ENCODE measurements at regions not wholly inside any gene's neighbourhood (a gene's known extent, or its start where the extent isn't known, plus 50 kb on each side); places are given as distances from the start of the nearest gene placed in this dataset.

- no peak for DNase-seq
These were observed 55.4 kb upstream of the SCEL start for GRCh38 chr13:77480066-77480465.

- no peak for DNase-seq
These were observed 56.2 kb upstream of the SCEL start for GRCh38 chr13:77479326-77479725.

GRCh38 chr13:77477299-77477848, 58.1 kb upstream of the SCEL start:
- peak; percentile 2 for DNase-seq

- DNase-seq: no peak
These were observed 59.0 kb upstream of the SCEL start for GRCh38 chr13:77476456-77476855.

GRCh38 chr13:77475345-77476084, 60.0 kb upstream of the SCEL start:
- DNase-seq: no peak

GRCh38 chr13:77470986-77471385, 64.5 kb upstream of the SCEL start:
- no peak for DNase-seq

GRCh38 chr13:77466753-77467422, 68.6 kb upstream of the SCEL start:
- no peak for DNase-seq

- DNase-seq: no peak
These were observed 69.8 kb upstream of the SCEL start for GRCh38 chr13:77465603-77466195.

- DNase-seq: no peak
These were observed 75.3 kb upstream of the SCEL start for GRCh38 chr13:77460195-77460594.

- no peak for DNase-seq
These were observed 75.9 kb upstream of the SCEL start for GRCh38 chr13:77459592-77459991.

GRCh38 chr13:77458736-77459135, 76.8 kb upstream of the SCEL start:
- DNase-seq: no peak

- DNase-seq: no peak
These were observed 77.5 kb upstream of the SCEL start for GRCh38 chr13:77457966-77458365.

- DNase-seq: no peak
These were observed 79.2 kb upstream of the SCEL start for GRCh38 chr13:77456271-77456670.

GRCh38 chr13:77449265-77449664, 86.2 kb upstream of the SCEL start:
- DNase-seq: no peak

GRCh38 chr13:77448689-77449088, 86.8 kb upstream of the SCEL start:
- DNase-seq: no peak

- no peak for DNase-seq
These were observed 92.0 kb upstream of the SCEL start for GRCh38 chr13:77443511-77443910.

- DNase-seq: no peak
These were observed 98.2 kb upstream of the SCEL start for GRCh38 chr13:77437267-77437666.

GRCh38 chr13:77434289-77434688, 101.2 kb upstream of the SCEL start:
- no peak for DNase-seq

GRCh38 chr13:77431449-77431848, 104.1 kb upstream of the SCEL start:
- no peak for DNase-seq

GRCh38 chr13:77430377-77430951, 103.6 kb upstream of the MYCBP2 start:
- no peak for DNase-seq

GRCh38 chr13:77429320-77430142, 102.6 kb upstream of the MYCBP2 start:
- no peak for DNase-seq

GRCh38 chr13:77425705-77426104, 98.8 kb upstream of the MYCBP2 start:
- DNase-seq: no peak

- DNase-seq: no peak
These were observed 96.4 kb upstream of the MYCBP2 start for GRCh38 chr13:77423296-77423695.
